CD14-positive monocyte (primary cell): ENCODE measurements at regions not wholly inside any gene's neighbourhood (a gene's known extent, or its start where the extent isn't known, plus 50 kb on each side); places are given as distances from the start of the nearest gene placed in this dataset.

Source experiments
- DNase-seq, 3 donors: peaks; one replicate each; pipeline ENCODE4 v3.0.0-alpha.2; 2011 to 2022
- H2AFZ ChIP-seq: 2 replicates; pipeline ENCODE4 v1.6.0; 2012; ENCODE audit warnings: mild to moderate bottlenecking, low read depth, low read length, inconsistent platforms; ENCODE audit not compliant: insufficient read depth, poor library complexity, severe bottlenecking
- H3K27ac ChIP-seq, 2 donors: 1 replicate in 1 of 2; 2 replicates in 1 of 2; pipeline ENCODE4 v1.5.1; 2012 to 2013; ENCODE audit warnings: low read length in 2 of 2, control low read depth in 1 of 2, inconsistent platforms in 1 of 2, low read depth in 1 of 2, mild to moderate bottlenecking in 1 of 2
- H3K27me3 ChIP-seq, 2 donors: one replicate each; pipeline versions ENCODE4 v1.6.0 to v1.6.1; 2011 to 2013; ENCODE audit warnings: low read length in 2 of 2; ENCODE audit not compliant: control insufficient read depth in 2 of 2, insufficient read depth in 2 of 2
- H3K36me3 ChIP-seq, 2 donors: replicated peaks in 1 of 2; 1 replicate in 1 of 2; 2 replicates in 1 of 2; pipeline versions ENCODE4 v1.5.1 to v1.6.1; 2012 to 2013; ENCODE audit warnings: low read length in 2 of 2, control low read depth in 1 of 2, inconsistent platforms in 1 of 2, mild to moderate bottlenecking in 1 of 2; ENCODE audit not compliant: insufficient read depth in 2 of 2, control insufficient read depth in 1 of 2
- H3K4me1 ChIP-seq, 2 donors: 1 replicate in 1 of 2; 2 replicates in 1 of 2; pipeline versions ENCODE4 v1.5.1 to v1.6.1; 2012 to 2013; ENCODE audit warnings: low read length in 2 of 2, control low read depth in 1 of 2, inconsistent platforms in 1 of 2, mild to moderate bottlenecking in 1 of 2, moderate library complexity in 1 of 2; ENCODE audit not compliant: insufficient read depth in 2 of 2, control insufficient read depth in 1 of 2
- H3K4me2 ChIP-seq: replicated peaks from 2 replicates; pipeline ENCODE3; 2012; ENCODE audit warnings: low read length, moderate library complexity, mild to moderate bottlenecking; ENCODE audit not compliant: poor library complexity, severe bottlenecking; ENCODE audit errors: extremely low read depth
- H3K4me3 ChIP-seq, 3 experiments: fragments of 200-600 bp in 1 of 3; sonication (generic) in 1 of 3; replicated peaks in 1 of 3; 1 replicate in 2 of 3; 2 replicates in 1 of 3; pipeline ENCODE4 v1.5.1; 2011 to 2013; ENCODE audit warnings: low read length in 3 of 3, mild to moderate bottlenecking in 3 of 3, control low read depth in 2 of 3, low read depth in 2 of 3, inconsistent platforms in 1 of 3, moderate library complexity in 1 of 3
- H3K79me2 ChIP-seq: 2 replicates; pipeline ENCODE4 v1.6.0; 2012; ENCODE audit warnings: mild to moderate bottlenecking, control low read depth, inconsistent platforms, low read length, moderate library complexity; ENCODE audit not compliant: insufficient read depth
- H3K9ac ChIP-seq: 2 replicates; pipeline ENCODE4 v1.6.0; 2017; ENCODE audit warnings: low read length, mild to moderate bottlenecking; ENCODE audit not compliant: insufficient read depth, poor library complexity, severe bottlenecking
- H3K9me3 ChIP-seq, 2 donors: replicated peaks in 1 of 2; 1 replicate in 1 of 2; 2 replicates in 1 of 2; pipeline versions ENCODE4 v1.5.1 to v1.6.1; 2012 to 2013; ENCODE audit warnings: low read length in 2 of 2, control low read depth in 1 of 2; ENCODE audit not compliant: control insufficient read depth in 1 of 2, insufficient read depth in 1 of 2
- H4K20me1 ChIP-seq: 2 replicates; pipeline ENCODE4 v1.6.0; 2012; ENCODE audit warnings: mild to moderate bottlenecking, low read length, control low read depth, moderate library complexity; ENCODE audit not compliant: insufficient read depth
- H3K27ac Mint-ChIP-seq, 7 donors: one replicate each; pipeline ENCODE4 v1.8.0; 2020; ENCODE audit warnings: mild to moderate bottlenecking in 7 of 7, mixed read lengths in 7 of 7, moderate library complexity in 6 of 7, inconsistent platforms in 2 of 7
- H3K27me3 Mint-ChIP-seq, 3 donors: one replicate each; pipeline ENCODE4 v1.8.0; 2021 to 2022; ENCODE audit warnings: low read depth in 3 of 3, mild to moderate bottlenecking in 3 of 3, mixed read lengths in 3 of 3, moderate library complexity in 3 of 3, inconsistent platforms in 1 of 3
- H3K36me3 Mint-ChIP-seq, 2 donors: one replicate each; pipeline ENCODE4 v1.8.0; 2020; ENCODE audit warnings: mixed read lengths in 2 of 2, inconsistent platforms in 1 of 2, mild to moderate bottlenecking in 1 of 2
- H3K4me1 Mint-ChIP-seq: one replicate; pipeline ENCODE4 v1.8.0; 2020; ENCODE audit warnings: mild to moderate bottlenecking, mixed read lengths
- H3K4me3 Mint-ChIP-seq, 2 donors: one replicate each; pipeline ENCODE4 v1.8.0; 2020; ENCODE audit warnings: mild to moderate bottlenecking in 2 of 2, mixed read lengths in 2 of 2, moderate library complexity in 1 of 2
- H3K9me3 Mint-ChIP-seq, 7 donors: one replicate each; pipeline ENCODE4 v1.8.0; 2020 to 2022; ENCODE audit warnings: mixed read lengths in 7 of 7, mild to moderate bottlenecking in 6 of 7, moderate library complexity in 6 of 7, inconsistent platforms in 2 of 7
- WGBS: methylation state at CpG from one replicate; pipeline ENCODE4 v1.1.5; 2013; ENCODE audit warnings: missing lambda C conversion rate; ENCODE audit not compliant: insufficient coverage; 5-methylcytosine and 5-hydroxymethylcytosine counted together
- intact Hi-C, 2 donors: fragments of 100-400 bp; cut with micrococcal nuclease; formaldehyde crosslinking; loops; one replicate each; pipeline versions ENCODE4 v1.15.0 to v1.15.1; 2023
- TF ChIP-seq, protein P1 (sequence below): fragments of 200-600 bp; IDR thresholded peaks from one replicate; pipeline ENCODE4 v1.8.0; 2022; ENCODE audit warnings: antibody characterized with exemption, mild to moderate bottlenecking

DNA sequence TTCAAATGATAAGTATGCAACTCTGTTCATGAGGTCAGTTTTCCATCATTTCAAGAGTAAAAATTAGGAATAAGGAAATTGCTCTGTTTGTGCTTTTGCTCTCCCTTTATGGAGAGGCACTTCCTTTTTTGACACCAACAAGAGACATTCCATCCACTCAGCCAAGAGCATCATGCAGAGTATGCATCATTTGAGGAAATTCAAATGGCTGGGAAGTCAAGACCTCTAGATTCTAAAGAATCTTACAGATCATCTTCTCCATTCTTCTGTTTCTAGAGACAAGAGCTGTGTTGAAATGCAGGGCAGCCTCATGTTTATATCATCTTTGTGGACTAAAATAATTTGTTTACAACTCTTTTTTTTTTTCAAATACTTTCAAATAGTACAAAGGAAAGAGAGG is 669.4 kb downstream of the CDH11 start:
- H2AFZ ChIP-seq = no peak overlapping the region
- H3K4me1 ChIP-seq = no peaks in the 10 kb centered on the region
- no peak overlapping the region for H3K27ac Mint-ChIP-seq
- H3K9me3 ChIP-seq = no peaks in the 10 kb centered on the region
- H3K9me3 Mint-ChIP-seq = peaks cover 0 to 5% (median under 1%) of the 10 kb centered on the region in 7 donors
- H3K27ac ChIP-seq = no peak overlapping the region
- no peak overlapping the region for H3K9ac ChIP-seq
- H3K27me3 ChIP-seq = no peaks in the 10 kb centered on the region
- no peak for DNase-seq
- peaks cover 0 to 2% (median 0%) of the 10 kb centered on the region in 3 donors for H3K27me3 Mint-ChIP-seq
- TF ChIP-seq, protein P1, sequence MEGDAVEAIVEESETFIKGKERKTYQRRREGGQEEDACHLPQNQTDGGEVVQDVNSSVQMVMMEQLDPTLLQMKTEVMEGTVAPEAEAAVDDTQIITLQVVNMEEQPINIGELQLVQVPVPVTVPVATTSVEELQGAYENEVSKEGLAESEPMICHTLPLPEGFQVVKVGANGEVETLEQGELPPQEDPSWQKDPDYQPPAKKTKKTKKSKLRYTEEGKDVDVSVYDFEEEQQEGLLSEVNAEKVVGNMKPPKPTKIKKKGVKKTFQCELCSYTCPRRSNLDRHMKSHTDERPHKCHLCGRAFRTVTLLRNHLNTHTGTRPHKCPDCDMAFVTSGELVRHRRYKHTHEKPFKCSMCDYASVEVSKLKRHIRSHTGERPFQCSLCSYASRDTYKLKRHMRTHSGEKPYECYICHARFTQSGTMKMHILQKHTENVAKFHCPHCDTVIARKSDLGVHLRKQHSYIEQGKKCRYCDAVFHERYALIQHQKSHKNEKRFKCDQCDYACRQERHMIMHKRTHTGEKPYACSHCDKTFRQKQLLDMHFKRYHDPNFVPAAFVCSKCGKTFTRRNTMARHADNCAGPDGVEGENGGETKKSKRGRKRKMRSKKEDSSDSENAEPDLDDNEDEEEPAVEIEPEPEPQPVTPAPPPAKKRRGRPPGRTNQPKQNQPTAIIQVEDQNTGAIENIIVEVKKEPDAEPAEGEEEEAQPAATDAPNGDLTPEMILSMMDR = no peak
- no peaks in the 10 kb centered on the region for H4K20me1 ChIP-seq
- no peak overlapping the region for H3K4me3 ChIP-seq
- H3K4me2 ChIP-seq = no peak overlapping the region
- H3K4me3 Mint-ChIP-seq = no peak overlapping the region
- H3K36me3 Mint-ChIP-seq = no peaks in the 10 kb centered on the region
- intact Hi-C loops = no loop called here
- no peaks in the 10 kb centered on the region for H3K36me3 ChIP-seq
- no peaks in the 10 kb centered on the region for H3K79me2 ChIP-seq
- no peaks in the 10 kb centered on the region for H3K4me1 Mint-ChIP-seq

DNA sequence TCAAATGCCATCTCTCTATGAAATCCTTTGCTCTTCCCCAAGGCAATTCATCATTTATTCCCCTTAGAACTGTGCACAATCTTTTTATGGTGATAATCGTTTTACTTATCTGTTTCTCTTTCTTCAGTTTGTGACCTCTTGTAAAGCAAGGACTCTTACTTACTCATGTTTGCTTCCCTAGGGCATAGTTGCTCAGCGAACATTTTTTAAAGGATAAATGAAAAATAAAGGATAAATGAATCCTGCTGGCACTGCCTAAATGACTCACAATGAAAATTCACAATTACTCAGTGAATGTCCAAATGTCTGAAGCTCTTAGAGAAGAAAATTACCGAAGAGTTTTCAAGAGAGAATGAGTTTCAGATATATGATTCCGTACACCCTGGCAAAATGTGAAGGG is 671.7 kb downstream of the CDH11 start:
- no peaks in the 10 kb centered on the region for H3K27me3 ChIP-seq
- H3K9ac ChIP-seq = no peak overlapping the region
- H3K4me3 Mint-ChIP-seq = no peak overlapping the region
- no peak overlapping the region for H3K27ac Mint-ChIP-seq
- H3K79me2 ChIP-seq = no peaks in the 10 kb centered on the region
- H3K4me1 ChIP-seq = no peaks in the 10 kb centered on the region
- no peak overlapping the region for H3K4me2 ChIP-seq
- peaks cover 0 to 2% (median 0%) of the 10 kb centered on the region in 3 donors for H3K27me3 Mint-ChIP-seq
- H3K36me3 Mint-ChIP-seq = no peaks in the 10 kb centered on the region
- peaks cover 0 to 2% (median 0%) of the 10 kb centered on the region in 7 donors for H3K9me3 Mint-ChIP-seq
- H3K36me3 ChIP-seq = no peaks in the 10 kb centered on the region
- H3K4me3 ChIP-seq = no peak overlapping the region
- H3K9me3 ChIP-seq = no peaks in the 10 kb centered on the region
- intact Hi-C loops = no loop called here
- TF ChIP-seq, protein P1 = no peak
- DNase-seq = no peak
- no peaks in the 10 kb centered on the region for H3K4me1 Mint-ChIP-seq
- WGBS = 100% methylated on average over 1 of the region's 4 CpGs
- no peak overlapping the region for H2AFZ ChIP-seq
- no peaks in the 10 kb centered on the region for H4K20me1 ChIP-seq
- no peak overlapping the region for H3K27ac ChIP-seq
